22Rv1 (cell line): ENCODE measurements at regions not wholly inside any gene's neighbourhood (a gene's known extent, or its start where the extent isn't known, plus 50 kb on each side); places are given as distances from the start of the nearest gene placed in this dataset.

Experiments
- ZFX ChIP-seq: fragments of 450-650 bp; IDR thresholded peaks from 2 replicates; pipeline ENCODE4 v1.6.1; 2017; ENCODE audit warnings: antibody characterized with exemption, borderline replicate concordance
- TF ChIP-seq, protein P1 (sequence below): fragments of 450-650 bp; IDR thresholded peaks from 2 replicates; pipeline ENCODE4 v1.5.1; 2017; ENCODE audit warnings: mild to moderate bottlenecking

DNA sequence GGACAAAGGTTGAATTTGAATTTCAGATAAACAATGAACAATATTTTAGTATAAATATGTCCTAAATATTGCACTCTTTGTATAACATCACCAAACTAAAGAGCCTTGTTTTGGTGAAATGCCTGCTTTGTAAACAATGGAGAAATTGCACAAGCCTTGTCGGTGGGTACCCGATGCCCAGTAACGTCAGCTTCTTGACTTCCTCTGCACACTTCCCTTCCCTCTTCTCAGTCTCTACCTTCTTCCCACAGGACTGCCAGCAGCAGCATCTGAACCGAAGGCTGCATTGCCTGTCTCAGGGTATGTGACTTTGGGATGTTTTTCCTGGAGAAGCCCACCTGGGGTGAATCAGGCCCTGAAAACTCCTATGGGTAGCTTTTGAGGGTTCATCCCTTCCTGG lies 113.9 kb downstream of the UTP18 start:
- TF ChIP-seq, protein P1, sequence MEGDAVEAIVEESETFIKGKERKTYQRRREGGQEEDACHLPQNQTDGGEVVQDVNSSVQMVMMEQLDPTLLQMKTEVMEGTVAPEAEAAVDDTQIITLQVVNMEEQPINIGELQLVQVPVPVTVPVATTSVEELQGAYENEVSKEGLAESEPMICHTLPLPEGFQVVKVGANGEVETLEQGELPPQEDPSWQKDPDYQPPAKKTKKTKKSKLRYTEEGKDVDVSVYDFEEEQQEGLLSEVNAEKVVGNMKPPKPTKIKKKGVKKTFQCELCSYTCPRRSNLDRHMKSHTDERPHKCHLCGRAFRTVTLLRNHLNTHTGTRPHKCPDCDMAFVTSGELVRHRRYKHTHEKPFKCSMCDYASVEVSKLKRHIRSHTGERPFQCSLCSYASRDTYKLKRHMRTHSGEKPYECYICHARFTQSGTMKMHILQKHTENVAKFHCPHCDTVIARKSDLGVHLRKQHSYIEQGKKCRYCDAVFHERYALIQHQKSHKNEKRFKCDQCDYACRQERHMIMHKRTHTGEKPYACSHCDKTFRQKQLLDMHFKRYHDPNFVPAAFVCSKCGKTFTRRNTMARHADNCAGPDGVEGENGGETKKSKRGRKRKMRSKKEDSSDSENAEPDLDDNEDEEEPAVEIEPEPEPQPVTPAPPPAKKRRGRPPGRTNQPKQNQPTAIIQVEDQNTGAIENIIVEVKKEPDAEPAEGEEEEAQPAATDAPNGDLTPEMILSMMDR, result no peak
- no peak for TF ChIP-seq ZFX
